Calu3 (cell line): ENCODE measurements at regions not wholly inside any gene's neighbourhood (a gene's known extent, or its start where the extent isn't known, plus 50 kb on each side); places are given as distances from the start of the nearest gene placed in this dataset.

Source experiments
- BruUV-seq: library from RNA; stranded (reverse); fragments of 400-500 nt; replicated peaks from 2 replicates; lab custom pipeline; 2021; lab: Mats Ljungman, UMichigan
- CTCF ChIA-PET: fragments of 300-600 bp; sonication (Branson Sonifier 250); formaldehyde crosslinking; loops from one replicate; lab custom pipeline; 2022; ENCODE audit warnings: antibody characterized with exemption; lab: Charles Lee
- DNase-seq: peaks from one replicate; pipeline ENCODE4 v3.0.0; 2022
- H3K27ac Mint-ChIP-seq: one replicate; pipeline ENCODE4 v1.8.0; 2022; ENCODE audit warnings: mixed read lengths; ENCODE audit not compliant: unreplicated experiment
- H3K27me3 Mint-ChIP-seq: one replicate; pipeline ENCODE4 v1.8.0; 2022; ENCODE audit warnings: mixed read lengths; ENCODE audit not compliant: unreplicated experiment
- H3K36me3 Mint-ChIP-seq: one replicate; pipeline ENCODE4 v1.8.0; 2022; ENCODE audit warnings: mild to moderate bottlenecking, moderate library complexity, mixed read lengths; ENCODE audit not compliant: insufficient read depth, unreplicated experiment
- H3K4me1 Mint-ChIP-seq: one replicate; pipeline ENCODE4 v1.8.0; 2022; ENCODE audit warnings: mild to moderate bottlenecking, low read depth, mixed read lengths; ENCODE audit not compliant: unreplicated experiment
- H3K4me3 Mint-ChIP-seq: one replicate; pipeline ENCODE4 v1.8.0; 2022; ENCODE audit warnings: mild to moderate bottlenecking, low read depth, moderate library complexity, mixed read lengths; ENCODE audit not compliant: unreplicated experiment
- H3K9me3 Mint-ChIP-seq: one replicate; pipeline ENCODE4 v1.8.0; 2022; ENCODE audit warnings: low read depth, mixed read lengths; ENCODE audit not compliant: unreplicated experiment
- intact Hi-C: fragments of 100-400 bp; cut with micrococcal nuclease; formaldehyde crosslinking; loops from one replicate; pipeline ENCODE4 v1.10.0; 2022; ENCODE audit not compliant: unreplicated experiment
- TF ChIP-seq, protein P1 (sequence below): fragments of 200-600 bp; IDR thresholded peaks from one replicate; pipeline ENCODE4 v1.8.0; 2022; ENCODE audit warnings: antibody characterized with exemption; ENCODE audit not compliant: unreplicated experiment

DNA sequence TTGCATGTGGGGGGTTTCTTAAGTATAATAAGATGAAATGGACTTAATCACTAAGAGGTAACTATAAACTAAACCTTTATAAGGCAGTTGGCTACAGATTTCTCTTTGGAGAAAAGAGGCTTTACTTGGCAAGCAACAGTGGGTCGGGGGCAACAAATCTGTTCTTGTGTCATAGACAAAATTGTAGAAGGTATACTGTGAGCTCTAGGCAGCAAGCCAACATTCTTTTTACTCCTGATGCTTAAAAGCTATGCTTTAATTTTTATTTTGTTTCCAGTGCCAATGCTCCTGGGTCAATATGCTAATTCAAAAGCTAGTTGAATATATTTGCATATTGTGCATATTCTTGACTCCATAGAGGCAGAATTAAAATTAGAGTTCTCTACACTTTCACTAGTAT, 495.4 kb downstream of the BTBD3 start:
- Mint-ChIP-seq H3K27me3 (no peaks in the 10 kb centered on the region), H3K4me1 (peaks cover 29% of the 10 kb centered on the region), H3K36me3 (no peaks in the 10 kb centered on the region), H3K27ac (no peak overlapping the region), H3K4me3 (no peak overlapping the region), H3K9me3 (peaks cover 2% of the 10 kb centered on the region)
- DNase-seq, result no peak
- CTCF ChIA-PET, result no interaction called here
- TF ChIP-seq, protein P1, sequence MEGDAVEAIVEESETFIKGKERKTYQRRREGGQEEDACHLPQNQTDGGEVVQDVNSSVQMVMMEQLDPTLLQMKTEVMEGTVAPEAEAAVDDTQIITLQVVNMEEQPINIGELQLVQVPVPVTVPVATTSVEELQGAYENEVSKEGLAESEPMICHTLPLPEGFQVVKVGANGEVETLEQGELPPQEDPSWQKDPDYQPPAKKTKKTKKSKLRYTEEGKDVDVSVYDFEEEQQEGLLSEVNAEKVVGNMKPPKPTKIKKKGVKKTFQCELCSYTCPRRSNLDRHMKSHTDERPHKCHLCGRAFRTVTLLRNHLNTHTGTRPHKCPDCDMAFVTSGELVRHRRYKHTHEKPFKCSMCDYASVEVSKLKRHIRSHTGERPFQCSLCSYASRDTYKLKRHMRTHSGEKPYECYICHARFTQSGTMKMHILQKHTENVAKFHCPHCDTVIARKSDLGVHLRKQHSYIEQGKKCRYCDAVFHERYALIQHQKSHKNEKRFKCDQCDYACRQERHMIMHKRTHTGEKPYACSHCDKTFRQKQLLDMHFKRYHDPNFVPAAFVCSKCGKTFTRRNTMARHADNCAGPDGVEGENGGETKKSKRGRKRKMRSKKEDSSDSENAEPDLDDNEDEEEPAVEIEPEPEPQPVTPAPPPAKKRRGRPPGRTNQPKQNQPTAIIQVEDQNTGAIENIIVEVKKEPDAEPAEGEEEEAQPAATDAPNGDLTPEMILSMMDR, result no peak
- intact Hi-C loops, result no loop called here
- no TSS peak for BruUV-seq

DNA sequence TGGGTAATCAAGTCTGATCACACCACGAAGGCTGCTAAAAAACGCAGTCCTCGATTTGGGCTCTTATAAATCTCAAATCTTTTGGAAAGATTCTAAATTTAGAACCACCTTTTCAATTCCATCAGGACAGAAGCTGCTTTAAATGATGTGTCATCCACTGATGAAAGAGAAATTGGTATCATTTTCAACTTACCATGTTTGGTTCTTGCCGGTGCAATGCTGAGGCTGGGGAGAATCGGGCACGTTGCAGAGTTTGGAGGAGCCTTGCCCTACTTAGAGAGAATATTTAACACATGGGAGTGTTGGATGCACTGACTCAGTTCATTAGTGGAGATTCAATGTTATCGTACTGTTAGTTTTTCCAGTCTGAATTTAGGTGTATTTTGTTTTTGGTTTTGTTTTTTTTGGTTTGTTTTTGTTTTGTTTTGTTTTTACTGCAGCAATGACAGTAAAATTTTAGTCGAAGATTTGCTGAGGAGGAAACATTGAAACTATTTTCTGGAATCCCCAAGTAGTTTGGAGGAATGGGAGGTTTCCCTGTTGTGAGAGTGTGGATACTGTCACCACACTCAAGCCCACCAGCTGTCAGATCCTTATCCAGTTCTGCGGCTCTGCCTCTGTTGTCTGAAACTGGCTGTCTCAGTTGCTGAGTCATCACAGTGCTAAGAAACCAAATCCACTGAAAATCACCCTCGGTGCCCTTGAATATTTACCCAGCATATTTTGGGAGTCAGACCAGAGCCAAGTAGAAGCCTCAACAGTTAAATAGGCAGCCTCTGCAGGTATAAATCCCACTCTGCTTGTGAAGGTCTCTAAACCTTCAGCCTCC, 497.0 kb downstream of the BTBD3 start:
- intact Hi-C loops, result no loop called here
- DNase-seq, result no peak
- Mint-ChIP-seq H3K27me3 (no peaks in the 10 kb centered on the region), H3K27ac (no peak overlapping the region), H3K4me1 (peaks cover 23% of the 10 kb centered on the region), H3K36me3 (no peaks in the 10 kb centered on the region), H3K9me3 (peaks cover 2% of the 10 kb centered on the region), H3K4me3 (no peak overlapping the region)
- TF ChIP-seq, protein P1, result no peak
- CTCF ChIA-PET, result no interaction called here
- BruUV-seq, result no TSS peak

DNA sequence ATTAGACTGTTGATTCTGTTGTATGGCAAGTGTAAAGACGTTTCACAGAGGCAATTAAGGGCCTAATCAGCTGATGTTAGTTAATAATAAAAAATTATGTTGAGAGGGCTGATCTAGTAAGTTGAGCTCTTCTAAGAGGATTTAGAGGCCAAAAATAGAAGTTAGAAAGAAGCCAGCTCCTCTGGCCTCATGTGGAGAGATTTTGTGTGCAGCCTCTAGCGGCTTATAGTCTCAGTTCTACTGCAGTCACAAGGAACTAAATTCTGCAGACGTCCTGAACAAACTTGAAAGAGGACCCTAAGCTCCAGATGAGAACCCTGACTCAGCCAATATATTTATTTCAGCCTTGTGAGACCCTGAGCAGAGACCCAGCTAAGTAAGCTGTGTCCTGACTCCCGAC, 498.6 kb downstream of the BTBD3 start:
- intact Hi-C loops, result no loop called here
- CTCF ChIA-PET, result no interaction called here
- no peak overlapping the region for H3K27ac Mint-ChIP-seq

GRCh38 chr20:12433724-12434123, 516.0 kb downstream of the BTBD3 start:
- no peak overlapping the region for H3K27ac Mint-ChIP-seq
- no peaks in the 10 kb centered on the region for H3K36me3 Mint-ChIP-seq
- no peak for DNase-seq
- TF ChIP-seq, protein P1, result no peak
- H3K4me3 Mint-ChIP-seq, result no peak overlapping the region
- no peaks in the 10 kb centered on the region for H3K27me3 Mint-ChIP-seq
- intact Hi-C loops, result no loop called here
- BruUV-seq, result no TSS peak
- CTCF ChIA-PET, result no interaction called here
- no peaks in the 10 kb centered on the region for H3K9me3 Mint-ChIP-seq
- H3K4me1 Mint-ChIP-seq, result no peaks in the 10 kb centered on the region

More for the DNA sequence above, 498.6 kb downstream of the BTBD3 start:
- no peaks in the 10 kb centered on the region for H3K9me3 Mint-ChIP-seq
- TF ChIP-seq, protein P1, result no peak
- H3K4me1 Mint-ChIP-seq, result peaks cover 18% of the 10 kb centered on the region
- no TSS peak for BruUV-seq
- H3K36me3 Mint-ChIP-seq, result no peaks in the 10 kb centered on the region
- H3K4me3 Mint-ChIP-seq, result no peak overlapping the region
- no peaks in the 10 kb centered on the region for H3K27me3 Mint-ChIP-seq
- no peak for DNase-seq
